ENCODE measurements at regions not wholly inside any gene's neighbourhood (a gene's known extent, or its start where the extent isn't known, plus 50 kb on each side); places are given as distances from the start of the nearest gene placed in this dataset.
A peak's percentile ranks its signal among the peaks of the same experiment; 100 is the strongest.

- no peak overlapping the region for H3K27ac Mint-ChIP-seq (ENCODE audit: unreplicated experiment)
- H3K4me3 Mint-ChIP-seq = no peak overlapping the region
- no peaks in the 10 kb centered on the region for H3K36me3 Mint-ChIP-seq (ENCODE audit: low read depth)
- H3K4me1 Mint-ChIP-seq = peaks cover 51% of the 10 kb centered on the region
- H3K27me3 Mint-ChIP-seq (ENCODE audit: low read depth) = no peaks in the 10 kb centered on the region
- TF ChIP-seq CTCF (conservative IDR thresholded peaks at IDR 0.05) = no peak
- DNase-seq (ENCODE audit: low read depth, low spot score) = no peak
- H3K9me3 Mint-ChIP-seq = no peaks in the 10 kb centered on the region
Measured at GRCh38 chr5:142408536-142408935, 83.7 kb upstream of the SPRY4 start.

- Mint-ChIP-seq H3K36me3 (ENCODE audit: low read depth) (no peaks in the 10 kb centered on the region), H3K4me3 (no peak overlapping the region), H3K9me3 (no peaks in the 10 kb centered on the region), H3K27ac (ENCODE audit: unreplicated experiment) (no peak overlapping the region), H3K27me3 (ENCODE audit: low read depth) (no peaks in the 10 kb centered on the region), H3K4me1 (peaks cover 52% of the 10 kb centered on the region)
- no peak for TF ChIP-seq CTCF (conservative IDR thresholded peaks at IDR 0.05)
- no peak for DNase-seq (ENCODE audit: low read depth, low spot score)
Measured at GRCh38 chr5:142405814-142406395, 81.1 kb upstream of the SPRY4 start.

- TF ChIP-seq CTCF (conservative IDR thresholded peaks at IDR 0.05) = no peak
- H3K27ac Mint-ChIP-seq (ENCODE audit: unreplicated experiment) = no peak overlapping the region
- no peaks in the 10 kb centered on the region for H3K27me3 Mint-ChIP-seq (ENCODE audit: low read depth)
- no peaks in the 10 kb centered on the region for H3K9me3 Mint-ChIP-seq
- peaks cover 61% of the 10 kb centered on the region for H3K4me1 Mint-ChIP-seq
- H3K4me3 Mint-ChIP-seq = no peak overlapping the region
- DNase-seq (ENCODE audit: low read depth, low spot score) = no peak
- no peaks in the 10 kb centered on the region for H3K36me3 Mint-ChIP-seq (ENCODE audit: low read depth)
Measured at GRCh38 chr5:142405023-142405422, 80.2 kb upstream of the SPRY4 start.

- no peak for TF ChIP-seq CTCF (conservative IDR thresholded peaks at IDR 0.05)
- Mint-ChIP-seq H3K27me3 (ENCODE audit: low read depth) (no peaks in the 10 kb centered on the region), H3K4me3 (no peak overlapping the region), H3K9me3 (no peaks in the 10 kb centered on the region), H3K4me1 (peaks cover 60% of the 10 kb centered on the region), H3K36me3 (ENCODE audit: low read depth) (no peaks in the 10 kb centered on the region), H3K27ac (ENCODE audit: unreplicated experiment) (peak overlapping the region; percentile 39)
- no peak for DNase-seq (ENCODE audit: low read depth, low spot score)
Measured at GRCh38 chr5:142404046-142404477, 79.2 kb upstream of the SPRY4 start.

GRCh38 chr5:142403583-142403982, 78.8 kb upstream of the SPRY4 start:
- no peaks in the 10 kb centered on the region for H3K36me3 Mint-ChIP-seq (ENCODE audit: low read depth)
- H3K9me3 Mint-ChIP-seq = no peaks in the 10 kb centered on the region
- DNase-seq (ENCODE audit: low read depth, low spot score) = no peak
- H3K27me3 Mint-ChIP-seq (ENCODE audit: low read depth) = no peaks in the 10 kb centered on the region
- no peak overlapping the region for H3K4me3 Mint-ChIP-seq
- H3K27ac Mint-ChIP-seq (ENCODE audit: unreplicated experiment) = no peak overlapping the region
- H3K4me1 Mint-ChIP-seq = peaks cover 56% of the 10 kb centered on the region
- no peak for TF ChIP-seq CTCF (conservative IDR thresholded peaks at IDR 0.05)

Data from neural crest cell (in vitro differentiated cells).